ENCODE measurements at regions not wholly inside any gene's neighbourhood (a gene's known extent, or its start where the extent isn't known, plus 50 kb on each side); places are given as distances from the start of the nearest gene placed in this dataset.

GRCh38 chr18:45322343-45322742 is 292.9 kb upstream of the SLC14A2 start:
- Histone ChIP-seq H3K4me2 (ENCODE audit: insufficient read depth, low read length) (no peak overlapping the region), H3K79me2 (ENCODE audit: control insufficient read depth, insufficient read depth, low read length) (no peaks in the 10 kb centered on the region), H3K9ac (replicated peaks; ENCODE audit: extremely low read depth, insufficient read depth, low read length) (no peak overlapping the region), H4K20me1 (replicated peaks; ENCODE audit: control insufficient read depth, extremely low read depth, insufficient read depth, low read length) (no peaks in the 10 kb centered on the region), H3K27me3 (ENCODE audit: control insufficient read depth in 2 of 2, insufficient read depth in 2 of 2, low read length in 2 of 2) (no peaks in the 10 kb centered on the region), H3K9me3 (replicated peaks; ENCODE audit: control insufficient read depth, insufficient read depth, low read length) (no peaks in the 10 kb centered on the region), H3K27ac (ENCODE audit: insufficient read depth, low read depth, low read length) (no peak overlapping the region), H3K36me3 (ENCODE audit: control insufficient read depth in 2 of 2, extremely low read depth in 1 of 2, insufficient read depth in 2 of 2, low read length in 2 of 2) (no peaks in the 10 kb centered on the region), H3K4me3 (replicated peaks in 1 of 3; ENCODE audit: insufficient read depth in 1 of 3, low read depth in 1 of 3, low read length in 3 of 3) (no peak overlapping the region), H3K9me1 (replicated peaks; ENCODE audit: control insufficient read depth, extremely low read depth, insufficient read depth, low read length) (no peaks in the 10 kb centered on the region), H2AFZ (ENCODE audit: low read depth, low read length) (no peak overlapping the region), H3K4me1 (ENCODE audit: control insufficient read depth, extremely low read depth, insufficient read depth, low read length) (no peaks in the 10 kb centered on the region)
- dilution Hi-C loops (cut with MboI; ENCODE audit: extremely low pct_ligation_motif_present, low sequenced_read_pairs), result no loop called here
- FAIRE-seq (no peak), DNase-seq (ENCODE audit: low read depth, low spot score) (no peak)
- CTCF ChIA-PET, result no interaction called here
- POLR2A ChIA-PET, result no interaction called here
- intact Hi-C loops (cut with micrococcal nuclease), result no loop called here
- TF ChIP-seq JUN (IDR thresholded peaks at IDR 0.05; ENCODE audit: borderline replicate concordance, insufficient read depth, insufficient read length, low read depth) (no peak), POLR2A (IDR thresholded peaks at IDR 0.05; ENCODE audit: low read depth, low read length) (no peak), MYC (IDR thresholded peaks at IDR 0.05; ENCODE audit: low read depth, low read length) (no peak), POLR2AphosphoS5 (IDR thresholded peaks at IDR 0.05; ENCODE audit: insufficient read depth, low read depth, low read length) (no peak), EZH2 (IDR thresholded peaks at IDR 0.05; ENCODE audit: borderline replicate concordance, low read depth, low read length, severe bottlenecking) (no peak), CTCF (IDR thresholded peaks at IDR 0.05; ENCODE audit: extremely low read depth in 1 of 2, insufficient read depth in 1 of 2, low read depth in 1 of 2, low read length in 2 of 2) (no peak), FOS (IDR thresholded peaks at IDR 0.05; ENCODE audit: borderline replicate concordance, insufficient read depth, low read length) (no peak)
- TF ChIP-seq, protein P1, sequence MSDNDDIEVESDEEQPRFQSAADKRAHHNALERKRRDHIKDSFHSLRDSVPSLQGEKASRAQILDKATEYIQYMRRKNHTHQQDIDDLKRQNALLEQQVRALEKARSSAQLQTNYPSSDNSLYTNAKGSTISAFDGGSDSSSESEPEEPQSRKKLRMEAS (IDR thresholded peaks at IDR 0.05; ENCODE audit: insufficient read depth, insufficient read length), result no peak
- BruUV-seq (replicated peaks), result no TSS peak

All from endothelial cell of umbilical vein (primary cell).